Activated naive CD8-positive, alpha-beta T cell treated with anti-CD3 and anti-CD28 coated beads, Interleukin-2, amount 10 ng/mL, durations not matched to agents 7 days and 5 days (primary cell): ENCODE measurements at regions not wholly inside any gene's neighbourhood (a gene's known extent, or its start where the extent isn't known, plus 50 kb on each side); places are given as distances from the start of the nearest gene placed in this dataset.
"Not testable (repeated sequence)": the region's sequence is repeated elsewhere in the genome, so short reads cannot be mapped to it uniquely, and the experiment has no call there.

Experiments used
- ATAC-seq: fragments of 150-1000 bp; cut with Tn5 transposase; one replicate; pipeline ENCODE4 v1.10.0; 2021; ENCODE audit warnings: low read depth, moderate library complexity
- POLR2A ChIA-PET: fragments of 350-600 bp; sonication (Branson Sonifier 250); formaldehyde crosslinking; loops from one replicate; lab custom pipeline; 2021; ENCODE audit warnings: antibody characterized with exemption; lab: Charles Lee
- DNase-seq: peaks from one replicate; pipeline ENCODE4 v3.0.0; 2021
- H3K27ac Mint-ChIP-seq: one replicate; pipeline ENCODE4 v1.8.0; 2022; ENCODE audit warnings: mild to moderate bottlenecking, mixed read lengths
- H3K27me3 Mint-ChIP-seq: one replicate; pipeline ENCODE4 v1.8.0; 2022; ENCODE audit warnings: mild to moderate bottlenecking, moderate library complexity, mixed read lengths
- H3K36me3 Mint-ChIP-seq: one replicate; pipeline ENCODE4 v1.8.0; 2021; ENCODE audit warnings: mild to moderate bottlenecking, mixed read lengths
- H3K4me1 Mint-ChIP-seq: one replicate; pipeline ENCODE4 v1.8.0; 2021; ENCODE audit warnings: mixed read lengths
- H3K4me3 Mint-ChIP-seq: one replicate; pipeline ENCODE4 v1.8.0; 2022; ENCODE audit warnings: mild to moderate bottlenecking, moderate library complexity, mixed read lengths
- H3K9me3 Mint-ChIP-seq: one replicate; pipeline ENCODE4 v1.8.0; 2021; ENCODE audit warnings: mixed read lengths

- H3K36me3 Mint-ChIP-seq, H3K4me1 Mint-ChIP-seq, H3K27ac Mint-ChIP-seq, ATAC-seq, H3K27me3 Mint-ChIP-seq, H3K9me3 Mint-ChIP-seq, POLR2A ChIA-PET, H3K4me3 Mint-ChIP-seq, DNase-seq: not testable (repeated sequence)
These were observed 60.5 kb downstream of the GOLGA6L22 start for GRCh38 chr15:22519213-22519612.

GRCh38 chr15:22526537-22526936 lies 67.8 kb downstream of the GOLGA6L22 start:
- H3K4me3 Mint-ChIP-seq, H3K27ac Mint-ChIP-seq, H3K4me1 Mint-ChIP-seq, POLR2A ChIA-PET, H3K27me3 Mint-ChIP-seq, ATAC-seq, DNase-seq, H3K36me3 Mint-ChIP-seq, H3K9me3 Mint-ChIP-seq: not testable (repeated sequence)

- H3K36me3 Mint-ChIP-seq, H3K9me3 Mint-ChIP-seq, POLR2A ChIA-PET, ATAC-seq, H3K4me1 Mint-ChIP-seq, DNase-seq, H3K4me3 Mint-ChIP-seq, H3K27ac Mint-ChIP-seq, H3K27me3 Mint-ChIP-seq: not testable (repeated sequence)
These were observed 68.3 kb downstream of the GOLGA6L22 start for GRCh38 chr15:22527016-22527415.

- H3K4me3 Mint-ChIP-seq, DNase-seq, H3K4me1 Mint-ChIP-seq, H3K36me3 Mint-ChIP-seq, H3K27ac Mint-ChIP-seq, H3K27me3 Mint-ChIP-seq, H3K9me3 Mint-ChIP-seq, ATAC-seq, POLR2A ChIA-PET: not testable (repeated sequence)
These were observed 70.5 kb downstream of the GOLGA6L22 start for GRCh38 chr15:22529200-22529599.

GRCh38 chr15:22559701-22560100 lies 101.0 kb downstream of the GOLGA6L22 start:
- POLR2A ChIA-PET, H3K4me3 Mint-ChIP-seq, H3K36me3 Mint-ChIP-seq, H3K4me1 Mint-ChIP-seq, ATAC-seq, H3K27me3 Mint-ChIP-seq, DNase-seq, H3K27ac Mint-ChIP-seq, H3K9me3 Mint-ChIP-seq: not testable (repeated sequence)

- POLR2A ChIA-PET, H3K9me3 Mint-ChIP-seq, H3K4me1 Mint-ChIP-seq, H3K27me3 Mint-ChIP-seq, H3K36me3 Mint-ChIP-seq, H3K27ac Mint-ChIP-seq, H3K4me3 Mint-ChIP-seq, DNase-seq, ATAC-seq: not testable (repeated sequence)
These were observed 103.0 kb downstream of the GOLGA6L22 start for GRCh38 chr15:22561716-22562115.

- H3K9me3 Mint-ChIP-seq, H3K4me3 Mint-ChIP-seq, H3K36me3 Mint-ChIP-seq, H3K27me3 Mint-ChIP-seq, ATAC-seq, H3K4me1 Mint-ChIP-seq, POLR2A ChIA-PET, H3K27ac Mint-ChIP-seq, DNase-seq: not testable (repeated sequence)
These were observed 107.8 kb downstream of the GOLGA6L22 start for GRCh38 chr15:22566510-22566909.

- POLR2A ChIA-PET, H3K27ac Mint-ChIP-seq, H3K9me3 Mint-ChIP-seq, H3K36me3 Mint-ChIP-seq, DNase-seq, H3K4me1 Mint-ChIP-seq, H3K4me3 Mint-ChIP-seq, H3K27me3 Mint-ChIP-seq, ATAC-seq: not testable (repeated sequence)
These were observed 110.8 kb downstream of the GOLGA6L22 start for GRCh38 chr15:22569486-22569885.

- ATAC-seq, POLR2A ChIA-PET, H3K27me3 Mint-ChIP-seq, H3K4me3 Mint-ChIP-seq, H3K9me3 Mint-ChIP-seq, DNase-seq, H3K4me1 Mint-ChIP-seq, H3K36me3 Mint-ChIP-seq, H3K27ac Mint-ChIP-seq: not testable (repeated sequence)
These were observed 113.5 kb downstream of the GOLGA6L22 start for GRCh38 chr15:22572152-22572735.

GRCh38 chr15:22572792-22573191 lies 114.1 kb downstream of the GOLGA6L22 start:
- POLR2A ChIA-PET, H3K4me3 Mint-ChIP-seq, ATAC-seq, H3K36me3 Mint-ChIP-seq, H3K27me3 Mint-ChIP-seq, H3K9me3 Mint-ChIP-seq, DNase-seq, H3K27ac Mint-ChIP-seq, H3K4me1 Mint-ChIP-seq: not testable (repeated sequence)

- POLR2A ChIA-PET, H3K9me3 Mint-ChIP-seq, H3K27me3 Mint-ChIP-seq, H3K4me3 Mint-ChIP-seq, H3K36me3 Mint-ChIP-seq, H3K4me1 Mint-ChIP-seq, DNase-seq, ATAC-seq, H3K27ac Mint-ChIP-seq: not testable (repeated sequence)
These were observed 119.1 kb downstream of the GOLGA6L22 start for GRCh38 chr15:22577828-22578227.

GRCh38 chr15:22579213-22579612 lies 120.5 kb downstream of the GOLGA6L22 start:
- H3K27ac Mint-ChIP-seq, H3K4me1 Mint-ChIP-seq, H3K9me3 Mint-ChIP-seq, H3K27me3 Mint-ChIP-seq, ATAC-seq, POLR2A ChIA-PET, DNase-seq, H3K4me3 Mint-ChIP-seq, H3K36me3 Mint-ChIP-seq: not testable (repeated sequence)

GRCh38 chr15:22587391-22587790 lies 128.7 kb downstream of the GOLGA6L22 start:
- H3K4me3 Mint-ChIP-seq, ATAC-seq, DNase-seq, H3K9me3 Mint-ChIP-seq, H3K4me1 Mint-ChIP-seq, H3K36me3 Mint-ChIP-seq, H3K27ac Mint-ChIP-seq, H3K27me3 Mint-ChIP-seq, POLR2A ChIA-PET: not testable (repeated sequence)

- POLR2A ChIA-PET, H3K27ac Mint-ChIP-seq, H3K4me1 Mint-ChIP-seq, H3K27me3 Mint-ChIP-seq, H3K4me3 Mint-ChIP-seq, ATAC-seq, H3K9me3 Mint-ChIP-seq, H3K36me3 Mint-ChIP-seq, DNase-seq: not testable (repeated sequence)
These were observed 139.8 kb downstream of the GOLGA6L22 start for GRCh38 chr15:22598552-22598951.
